Activated CD4-positive, alpha-beta T cell treated with anti-CD3 and anti-CD28 coated beads, Interleukin-2, amount 10 ng/mL, durations not matched to agents 24 days and 14 days (primary cell): ENCODE measurements at regions not wholly inside any gene's neighbourhood (a gene's known extent, or its start where the extent isn't known, plus 50 kb on each side); places are given as distances from the start of the nearest gene placed in this dataset.

Experiments used
- DNase-seq: peaks from one replicate; pipeline ENCODE4 v3.0.0; 2022
- H3K27ac Mint-ChIP-seq: one replicate; pipeline ENCODE4 v1.8.0; 2022; ENCODE audit warnings: mild to moderate bottlenecking, mixed read lengths
- H3K27me3 Mint-ChIP-seq: one replicate; pipeline ENCODE4 v1.8.0; 2022; ENCODE audit warnings: mixed read lengths
- H3K36me3 Mint-ChIP-seq: one replicate; pipeline ENCODE4 v1.8.0; 2022; ENCODE audit warnings: low read depth, mild to moderate bottlenecking, mixed read lengths
- H3K4me1 Mint-ChIP-seq: one replicate; pipeline ENCODE4 v1.8.0; 2021; ENCODE audit warnings: mixed read lengths
- H3K4me3 Mint-ChIP-seq: one replicate; pipeline ENCODE4 v1.8.0; 2022; ENCODE audit warnings: mild to moderate bottlenecking, moderate library complexity, mixed read lengths
- H3K9me3 Mint-ChIP-seq: one replicate; pipeline ENCODE4 v1.8.0; 2021; ENCODE audit warnings: mixed read lengths
- intact Hi-C: fragments of 100-400 bp; cut with micrococcal nuclease; formaldehyde crosslinking; loops from one replicate; pipeline ENCODE4 v1.15.1; 2023

GRCh38 chr12:74051848-74052247 lies 485.8 kb upstream of the ATXN7L3B start:
- H3K27me3 Mint-ChIP-seq = no peaks in the 10 kb centered on the region
- intact Hi-C loops = no loop called here
- no peak overlapping the region for H3K4me3 Mint-ChIP-seq
- H3K9me3 Mint-ChIP-seq = no peaks in the 10 kb centered on the region
- no peaks in the 10 kb centered on the region for H3K36me3 Mint-ChIP-seq
- DNase-seq = no peak
- no peaks in the 10 kb centered on the region for H3K4me1 Mint-ChIP-seq
- no peak overlapping the region for H3K27ac Mint-ChIP-seq

DNA sequence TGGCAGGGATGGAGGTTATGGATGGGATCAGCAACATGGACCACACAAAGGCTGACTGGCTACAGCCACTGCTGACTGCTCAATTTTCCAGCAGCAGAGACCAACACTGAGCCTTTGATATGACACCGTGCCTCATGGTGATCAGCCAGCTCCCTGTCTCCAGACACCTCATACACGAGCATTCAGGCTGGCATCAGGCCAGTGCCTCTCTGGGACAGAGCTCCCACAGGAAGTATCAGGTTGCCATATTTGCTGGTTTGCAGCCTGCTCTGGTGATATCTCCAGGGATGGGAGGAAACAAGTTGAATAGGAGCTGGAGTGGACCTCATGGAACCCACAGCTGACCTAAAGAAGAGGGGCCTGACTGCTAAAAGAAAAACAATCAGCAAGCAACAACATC lies 471.2 kb upstream of the ATXN7L3B start:
- no peaks in the 10 kb centered on the region for H3K4me1 Mint-ChIP-seq
- DNase-seq = no peak
- no peaks in the 10 kb centered on the region for H3K27me3 Mint-ChIP-seq
- intact Hi-C loops = no loop called here
- no peaks in the 10 kb centered on the region for H3K36me3 Mint-ChIP-seq
- no peak overlapping the region for H3K4me3 Mint-ChIP-seq
- H3K27ac Mint-ChIP-seq = no peak overlapping the region
- H3K9me3 Mint-ChIP-seq = peaks cover 21% of the 10 kb centered on the region

- Mint-ChIP-seq H3K36me3 (no peaks in the 10 kb centered on the region), H3K4me1 (no peaks in the 10 kb centered on the region), H3K4me3 (no peak overlapping the region), H3K27me3 (no peaks in the 10 kb centered on the region), H3K27ac (no peak overlapping the region), H3K9me3 (peaks cover 21% of the 10 kb centered on the region)
- intact Hi-C loops = no loop called here
- no peak for DNase-seq
Observed at GRCh38 chr12:74071182-74071581, 466.5 kb upstream of the ATXN7L3B start.

- H3K9me3 Mint-ChIP-seq = no peaks in the 10 kb centered on the region
- intact Hi-C loops = no loop called here
- H3K27ac Mint-ChIP-seq = no peak overlapping the region
- no peak for DNase-seq
- no peaks in the 10 kb centered on the region for H3K4me1 Mint-ChIP-seq
- H3K27me3 Mint-ChIP-seq = no peaks in the 10 kb centered on the region
- no peak overlapping the region for H3K4me3 Mint-ChIP-seq
- H3K36me3 Mint-ChIP-seq = no peaks in the 10 kb centered on the region
Observed at GRCh38 chr12:74076918-74077317, 460.7 kb upstream of the ATXN7L3B start.

- intact Hi-C loops = no loop called here
- no peak for DNase-seq
- H3K4me3 Mint-ChIP-seq = no peak overlapping the region
- no peaks in the 10 kb centered on the region for H3K4me1 Mint-ChIP-seq
- no peak overlapping the region for H3K27ac Mint-ChIP-seq
- no peaks in the 10 kb centered on the region for H3K9me3 Mint-ChIP-seq
- no peaks in the 10 kb centered on the region for H3K27me3 Mint-ChIP-seq
- no peaks in the 10 kb centered on the region for H3K36me3 Mint-ChIP-seq
Observed at GRCh38 chr12:74105434-74105833, 432.2 kb upstream of the ATXN7L3B start.

GRCh38 chr12:74108729-74109128 lies 428.9 kb upstream of the ATXN7L3B start:
- intact Hi-C loops = no loop called here
- Mint-ChIP-seq H3K36me3 (no peaks in the 10 kb centered on the region), H3K27ac (no peak overlapping the region), H3K4me3 (no peak overlapping the region), H3K27me3 (no peaks in the 10 kb centered on the region), H3K9me3 (no peaks in the 10 kb centered on the region), H3K4me1 (no peaks in the 10 kb centered on the region)
- no peak for DNase-seq

DNA sequence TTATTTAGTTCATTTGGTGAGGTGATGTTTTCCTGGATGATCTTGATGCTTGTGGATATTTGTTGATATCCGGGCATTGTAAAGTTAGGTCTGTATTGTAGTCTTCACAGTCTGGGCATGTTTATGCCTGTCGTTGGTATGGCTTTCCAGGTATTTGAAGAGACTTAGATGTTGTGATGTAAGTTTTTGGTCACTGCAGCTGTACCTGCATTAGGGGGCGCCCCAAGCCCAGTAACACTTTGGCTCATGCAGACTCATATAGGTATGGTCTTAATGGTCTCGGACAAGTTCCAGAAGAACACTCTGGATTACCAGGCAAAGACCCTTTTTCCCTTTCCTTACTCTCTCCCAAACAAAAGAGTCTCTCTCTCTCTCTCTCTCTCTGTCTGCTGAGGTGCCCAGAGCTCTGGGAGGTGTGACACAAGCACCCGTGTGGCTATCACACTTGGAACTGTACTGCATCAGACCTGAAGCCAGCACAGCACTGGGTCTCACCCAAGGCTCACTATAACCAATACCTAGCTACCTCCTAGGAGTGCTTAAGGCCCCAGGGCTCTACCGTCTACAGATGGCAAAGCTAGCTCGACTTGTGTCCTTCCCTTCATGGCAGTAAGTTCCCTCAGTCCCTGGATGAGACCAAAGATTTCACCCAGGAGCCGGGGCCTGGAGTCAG lies 425.8 kb upstream of the ATXN7L3B start:
- intact Hi-C loops = no loop called here
- H3K4me1 Mint-ChIP-seq = no peaks in the 10 kb centered on the region
- no peak for DNase-seq
- no peaks in the 10 kb centered on the region for H3K27me3 Mint-ChIP-seq
- H3K27ac Mint-ChIP-seq = no peak overlapping the region
- H3K4me3 Mint-ChIP-seq = no peak overlapping the region
- no peaks in the 10 kb centered on the region for H3K9me3 Mint-ChIP-seq
- H3K36me3 Mint-ChIP-seq = no peaks in the 10 kb centered on the region

DNA sequence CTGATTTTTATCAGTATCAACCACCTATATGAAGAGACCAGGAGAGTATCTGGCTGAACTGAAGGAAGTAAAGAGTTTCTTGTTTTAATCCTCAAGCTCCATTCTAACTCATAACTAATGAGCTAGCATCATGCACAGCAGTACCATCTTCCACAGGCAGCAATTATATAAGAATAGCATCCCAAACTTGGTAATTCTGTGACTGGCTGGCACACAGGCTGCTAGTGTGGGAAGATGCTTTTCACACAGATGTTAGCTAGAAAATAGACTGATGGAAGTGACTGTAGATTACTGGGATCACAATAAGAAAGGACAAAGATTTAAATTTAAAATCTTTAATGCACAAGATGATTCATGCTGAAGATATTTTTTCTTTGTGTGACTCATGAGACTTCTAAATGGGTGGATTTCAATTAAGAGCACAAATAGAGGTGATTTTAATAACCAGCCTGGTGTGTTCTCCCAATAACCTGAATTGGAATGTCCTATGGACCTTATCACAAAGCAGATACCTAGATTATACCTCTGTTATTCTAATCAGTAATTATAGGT lies 417.7 kb upstream of the ATXN7L3B start:
- intact Hi-C loops = no loop called here
- H3K27ac Mint-ChIP-seq = no peak overlapping the region
- no peaks in the 10 kb centered on the region for H3K4me1 Mint-ChIP-seq
- DNase-seq = no peak
- H3K9me3 Mint-ChIP-seq = no peaks in the 10 kb centered on the region
- H3K27me3 Mint-ChIP-seq = no peaks in the 10 kb centered on the region
- H3K36me3 Mint-ChIP-seq = no peaks in the 10 kb centered on the region
- no peak overlapping the region for H3K4me3 Mint-ChIP-seq

GRCh38 chr12:74120644-74121043 lies 417.0 kb upstream of the ATXN7L3B start:
- no peak overlapping the region for H3K4me3 Mint-ChIP-seq
- intact Hi-C loops = no loop called here
- H3K4me1 Mint-ChIP-seq = no peaks in the 10 kb centered on the region

GRCh38 chr12:74129702-74130101 lies 407.9 kb upstream of the ATXN7L3B start:
- no peak for DNase-seq
- H3K9me3 Mint-ChIP-seq = no peaks in the 10 kb centered on the region
- H3K4me1 Mint-ChIP-seq = no peaks in the 10 kb centered on the region
- H3K4me3 Mint-ChIP-seq = no peak overlapping the region
- no peak overlapping the region for H3K27ac Mint-ChIP-seq
- no peaks in the 10 kb centered on the region for H3K27me3 Mint-ChIP-seq
- H3K36me3 Mint-ChIP-seq = no peaks in the 10 kb centered on the region
- intact Hi-C loops = no loop called here

More at GRCh38 chr12:74120644-74121043, 417.0 kb upstream of the ATXN7L3B start:
- Mint-ChIP-seq H3K9me3 (no peaks in the 10 kb centered on the region), H3K27ac (no peak overlapping the region), H3K27me3 (no peaks in the 10 kb centered on the region), H3K36me3 (no peaks in the 10 kb centered on the region)
- no peak for DNase-seq

DNA sequence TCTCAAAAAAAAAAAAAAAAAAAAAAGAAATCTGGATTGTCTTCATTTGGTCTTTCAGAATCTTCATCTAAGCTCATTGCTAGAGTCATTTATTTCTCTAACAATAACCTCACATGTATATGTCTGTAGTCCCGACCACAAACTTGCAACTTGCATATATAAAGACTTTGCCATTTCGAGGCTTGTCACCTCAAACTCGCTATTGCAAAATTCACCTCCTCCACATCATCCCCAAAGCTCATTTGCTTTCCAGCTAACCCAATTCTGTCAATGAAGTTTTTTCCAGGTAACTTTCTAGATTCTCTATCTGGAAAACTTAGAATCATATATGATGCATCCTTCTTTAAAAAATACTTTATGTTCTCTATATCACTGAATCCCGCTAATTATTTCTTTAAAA lies 393.2 kb upstream of the ATXN7L3B start:
- no peak for DNase-seq
- no peaks in the 10 kb centered on the region for H3K36me3 Mint-ChIP-seq
- no peaks in the 10 kb centered on the region for H3K9me3 Mint-ChIP-seq
- H3K27ac Mint-ChIP-seq = no peak overlapping the region
- no peaks in the 10 kb centered on the region for H3K4me1 Mint-ChIP-seq
- intact Hi-C loops = no loop called here
- no peak overlapping the region for H3K4me3 Mint-ChIP-seq
- no peaks in the 10 kb centered on the region for H3K27me3 Mint-ChIP-seq

DNA sequence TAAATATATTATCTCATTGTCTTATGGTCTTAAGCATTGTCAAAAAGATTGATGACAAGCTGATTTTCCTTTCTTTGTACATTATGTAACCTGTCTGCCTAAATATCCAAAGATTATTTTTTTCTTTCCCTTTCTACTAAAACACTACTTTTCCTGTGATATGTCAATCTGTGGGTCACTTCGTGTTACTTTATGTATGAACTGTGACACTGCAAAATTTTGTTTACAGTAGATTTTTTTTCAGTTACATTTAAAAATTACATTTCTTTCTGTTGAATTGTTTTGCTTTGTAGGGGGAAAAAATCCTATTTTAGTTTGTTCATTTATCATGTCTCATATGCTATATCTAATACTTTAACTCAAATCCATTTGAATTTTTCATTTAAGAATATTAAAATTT lies 392.3 kb upstream of the ATXN7L3B start:
- Mint-ChIP-seq H3K36me3 (no peaks in the 10 kb centered on the region), H3K27ac (no peak overlapping the region), H3K9me3 (no peaks in the 10 kb centered on the region), H3K27me3 (no peaks in the 10 kb centered on the region), H3K4me1 (no peaks in the 10 kb centered on the region), H3K4me3 (no peak overlapping the region)
- intact Hi-C loops = no loop called here
- DNase-seq = no peak

- DNase-seq = no peak
- Mint-ChIP-seq H3K4me3 (no peak overlapping the region), H3K27me3 (no peaks in the 10 kb centered on the region), H3K4me1 (no peaks in the 10 kb centered on the region), H3K27ac (no peak overlapping the region), H3K36me3 (no peaks in the 10 kb centered on the region), H3K9me3 (no peaks in the 10 kb centered on the region)
- intact Hi-C loops = no loop called here
Observed at GRCh38 chr12:74148849-74149248, 388.8 kb upstream of the ATXN7L3B start.

DNA sequence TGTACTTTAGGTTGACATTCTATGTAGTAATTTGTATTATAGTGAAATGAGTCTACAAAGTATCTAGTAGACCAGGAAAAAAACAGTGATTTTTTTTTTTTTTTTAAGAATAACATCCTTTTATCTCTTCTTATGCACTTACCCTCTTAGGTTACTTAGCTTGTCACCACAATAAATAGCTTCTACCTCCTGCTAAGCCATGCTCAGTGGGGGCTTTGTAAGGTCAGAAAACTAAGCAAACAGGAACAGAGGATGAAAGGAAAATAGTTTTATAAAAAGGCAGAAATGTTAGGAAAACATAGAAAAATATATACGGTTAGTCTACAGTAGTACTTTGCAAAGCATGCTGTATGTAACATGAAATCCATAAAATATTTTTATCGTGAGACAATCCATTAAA lies 385.3 kb upstream of the ATXN7L3B start:
- Mint-ChIP-seq H3K27me3 (no peaks in the 10 kb centered on the region), H3K36me3 (no peaks in the 10 kb centered on the region), H3K4me1 (no peaks in the 10 kb centered on the region), H3K9me3 (no peaks in the 10 kb centered on the region), H3K27ac (no peak overlapping the region), H3K4me3 (no peak overlapping the region)
- intact Hi-C loops = no loop called here
- DNase-seq = no peak

- no peaks in the 10 kb centered on the region for H3K9me3 Mint-ChIP-seq
- H3K27ac Mint-ChIP-seq = no peak overlapping the region
- no peaks in the 10 kb centered on the region for H3K27me3 Mint-ChIP-seq
- H3K36me3 Mint-ChIP-seq = no peaks in the 10 kb centered on the region
- DNase-seq = no peak
- no peak overlapping the region for H3K4me3 Mint-ChIP-seq
- no peaks in the 10 kb centered on the region for H3K4me1 Mint-ChIP-seq
- intact Hi-C loops = no loop called here
Observed at GRCh38 chr12:74166096-74166495, 371.5 kb upstream of the ATXN7L3B start.
